ENCODE measurements at regions not wholly inside any gene's neighbourhood (a gene's known extent, or its start where the extent isn't known, plus 50 kb on each side); places are given as distances from the start of the nearest gene placed in this dataset.

- DNase-seq, result no peak
- no peaks in the 10 kb centered on the region for H3K4me1 ChIP-seq
- no peak overlapping the region for H3K27ac ChIP-seq
- TF ChIP-seq CTCF (IDR thresholded peaks at IDR 0.05), result no peak
- H3K27me3 ChIP-seq, result no peaks in the 10 kb centered on the region
- no peak overlapping the region for H3K4me3 ChIP-seq
- intact Hi-C loops (cut with DNase I; ENCODE audit: low total_unique reads), result no loop called here
- no peaks in the 10 kb centered on the region for H3K36me3 ChIP-seq
- no peaks in the 10 kb centered on the region for H3K9me3 ChIP-seq
Measured at GRCh38 chr7:109915670-109916069, 1175.3 kb upstream of the LRRN3 start.

- no peak for TF ChIP-seq CTCF (IDR thresholded peaks at IDR 0.05)
- H3K36me3 ChIP-seq, result no peaks in the 10 kb centered on the region
- H3K27me3 ChIP-seq, result no peaks in the 10 kb centered on the region
- no peak overlapping the region for H3K27ac ChIP-seq
- H3K4me1 ChIP-seq, result no peaks in the 10 kb centered on the region
- H3K9me3 ChIP-seq, result peaks cover 0 to 4% (median 0%) of the 10 kb centered on the region in 3 donors
- intact Hi-C loops (cut with DNase I; ENCODE audit: low total_unique reads), result no loop called here
- H3K4me3 ChIP-seq, result no peak overlapping the region
- no peak for DNase-seq
Measured at GRCh38 chr7:109926738-109927137, 1164.2 kb upstream of the LRRN3 start.

DNA sequence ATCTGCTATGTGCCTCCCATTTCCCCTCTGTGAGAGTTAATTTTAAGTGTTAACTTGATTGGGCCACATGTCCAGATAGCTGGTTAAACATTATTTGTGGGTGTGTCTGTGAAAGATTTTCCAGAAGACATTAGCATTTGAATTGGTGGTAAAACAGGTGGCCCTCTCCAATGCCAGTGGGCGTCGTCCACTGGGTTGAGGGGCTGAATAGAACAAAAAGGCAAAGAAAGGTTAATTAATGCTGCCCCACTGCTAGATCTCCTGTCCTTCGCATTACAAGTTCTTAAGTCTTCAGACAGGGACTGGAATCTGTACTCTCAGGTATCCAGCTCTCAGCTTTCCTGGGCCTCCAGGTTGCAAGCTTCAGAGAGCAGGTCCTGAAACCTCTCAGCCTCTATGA is 1160.9 kb upstream of the LRRN3 start:
- no peak for DNase-seq
- Histone ChIP-seq H3K4me3 (no peak overlapping the region), H3K4me1 (no peaks in the 10 kb centered on the region), H3K36me3 (no peaks in the 10 kb centered on the region), H3K9me3 (no peaks in the 10 kb centered on the region), H3K27me3 (no peaks in the 10 kb centered on the region), H3K27ac (no peak overlapping the region)
- intact Hi-C loops (cut with DNase I; ENCODE audit: low total_unique reads), result no loop called here
- no peak for TF ChIP-seq CTCF (IDR thresholded peaks at IDR 0.05)

DNA sequence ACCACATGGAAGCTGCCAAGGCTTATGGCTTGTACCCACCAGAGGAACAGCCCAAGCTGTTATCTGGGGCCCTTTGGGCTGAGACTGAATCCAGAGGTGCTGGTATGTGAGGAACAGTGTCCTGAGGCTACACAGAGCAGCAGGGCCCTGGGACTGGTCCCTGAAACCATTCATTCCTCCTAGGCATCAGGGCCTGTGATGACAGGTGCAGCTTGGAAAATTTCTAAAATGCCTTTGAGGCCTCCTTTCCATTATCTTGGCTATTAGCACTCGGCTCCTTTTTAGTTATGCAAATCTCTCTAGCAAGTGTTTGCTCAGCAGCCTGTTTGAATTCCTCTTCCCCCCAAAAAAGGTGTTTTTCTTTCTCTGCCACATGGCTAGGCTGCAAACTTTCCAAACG is 1151.7 kb upstream of the LRRN3 start:
- H3K4me1 ChIP-seq, result no peaks in the 10 kb centered on the region
- no peak for DNase-seq
- no peaks in the 10 kb centered on the region for H3K27me3 ChIP-seq
- H3K27ac ChIP-seq, result no peak overlapping the region
- TF ChIP-seq CTCF (IDR thresholded peaks at IDR 0.05), result no peak
- no peaks in the 10 kb centered on the region for H3K36me3 ChIP-seq
- H3K4me3 ChIP-seq, result no peak overlapping the region
- peaks cover 0 to 6% (median 3%) of the 10 kb centered on the region in 3 donors for H3K9me3 ChIP-seq
- intact Hi-C loops (cut with DNase I; ENCODE audit: low total_unique reads), result no loop called here

GRCh38 chr7:109945820-109946518 is 1145.0 kb upstream of the LRRN3 start:
- DNase-seq, result no peak
- intact Hi-C loops (cut with DNase I; ENCODE audit: low total_unique reads), result no loop called here
- H3K4me3 ChIP-seq, result no peak overlapping the region
- no peak overlapping the region for H3K27ac ChIP-seq
- no peak for TF ChIP-seq CTCF (IDR thresholded peaks at IDR 0.05)
- no peaks in the 10 kb centered on the region for H3K27me3 ChIP-seq
- no peaks in the 10 kb centered on the region for H3K4me1 ChIP-seq
- no peaks in the 10 kb centered on the region for H3K9me3 ChIP-seq
- H3K36me3 ChIP-seq, result no peaks in the 10 kb centered on the region

GRCh38 chr7:109950256-109950655 is 1140.7 kb upstream of the LRRN3 start:
- Histone ChIP-seq H3K27ac (no peak overlapping the region), H3K4me1 (no peaks in the 10 kb centered on the region), H3K9me3 (no peaks in the 10 kb centered on the region), H3K27me3 (no peaks in the 10 kb centered on the region), H3K4me3 (no peak overlapping the region), H3K36me3 (no peaks in the 10 kb centered on the region)
- no peak for DNase-seq
- intact Hi-C loops (cut with DNase I; ENCODE audit: low total_unique reads), result no loop called here
- TF ChIP-seq CTCF (IDR thresholded peaks at IDR 0.05), result no peak

Data from tibial artery (tissue), 4 donors.